Heart left ventricle (tissue), 13 donors: ENCODE measurements at regions not wholly inside any gene's neighbourhood (a gene's known extent, or its start where the extent isn't known, plus 50 kb on each side); places are given as distances from the start of the nearest gene placed in this dataset.

Experiments used
- POLR2A ChIP-seq, 2 donors: fragments of 450-650 bp; IDR thresholded peaks; one replicate each; pipeline ENCODE4 v1.6.1; 2017; ENCODE audit warnings: antibody characterized with exemption in 2 of 2, mild to moderate bottlenecking in 2 of 2, moderate library complexity in 2 of 2
- TF ChIP-seq, protein P1 (sequence below), 12 donors: fragments of 200-600 bp; sonication (generic) in 4 of 12; IDR thresholded peaks; one replicate each; pipeline versions ENCODE4 v1.5.0 to v1.8.0; 2018 to 2022; ENCODE audit warnings: antibody characterized with exemption in 12 of 12, mild to moderate bottlenecking in 5 of 12
- donor health status: ischemic (EF 13 %, LVEDD 7.1; RV severe dilation, severe dysfunction).
- donor health status: DM: no; HTN: yes; CAD: no.
- donor health status: DM: no; HTN: no; CAD: no.
- donor health status: ischemic (EF 25% LVEDD 6.9; RV normal size, moderate dysfunction).
- donor health status: ischemic (EF 25% LVEDD 5.7; RV mildly dilated, moderate dysfunction).
- donor health status: ischemic (EF 35%, LVEDD 5.7; RV mildly dilated, moderate dysfunction).
- donor health status: nonischemic (EF 11% LVEDD 7.7; RV severe dilation, severe dysfunction).
- donor health status: DM: yes; HTN: yes; CAD: no.
- donor health status: PGD.
- donor health status: ischemic (EF 29% LVEDD 5.4; RV normal size, mild dysfunction).
- donor health status: nonischemic (EF 23%, LVEDD 6.1; RV moderate dilation, normal function).

DNA sequence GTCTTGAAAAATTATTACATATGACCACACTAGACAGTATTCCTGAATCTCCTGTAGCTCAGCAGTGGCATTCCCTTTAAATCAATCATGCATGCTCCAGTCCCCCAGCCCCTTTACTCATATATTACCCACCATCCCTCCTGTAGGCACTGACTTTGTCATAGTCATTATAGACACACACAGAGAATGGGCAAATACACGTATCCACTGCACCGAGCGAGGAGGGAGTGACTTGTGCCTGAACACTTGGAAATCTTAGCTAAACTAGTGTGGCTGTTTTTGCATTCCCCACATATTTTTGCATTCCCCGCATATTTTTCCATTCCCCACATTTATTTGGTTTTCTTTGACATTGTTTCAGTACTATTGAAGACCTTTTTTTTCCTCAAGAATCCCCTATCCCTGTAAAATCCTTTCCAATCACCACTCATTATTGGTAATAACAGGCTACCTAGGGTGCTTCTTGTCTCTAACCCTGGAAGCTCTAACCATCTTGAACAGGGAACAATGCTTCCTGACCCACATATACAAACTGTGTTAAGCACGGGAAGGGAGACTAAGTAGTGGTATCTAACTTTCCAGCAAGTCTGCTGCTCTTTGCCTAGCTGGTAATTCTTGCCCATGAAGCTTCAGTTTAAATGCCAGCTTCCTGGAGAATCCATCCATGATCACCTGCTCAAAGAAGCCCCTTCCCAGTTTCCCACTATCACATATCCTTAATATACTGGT is 534.4 kb upstream of the CAMK1G start:
- TF ChIP-seq, protein P1, sequence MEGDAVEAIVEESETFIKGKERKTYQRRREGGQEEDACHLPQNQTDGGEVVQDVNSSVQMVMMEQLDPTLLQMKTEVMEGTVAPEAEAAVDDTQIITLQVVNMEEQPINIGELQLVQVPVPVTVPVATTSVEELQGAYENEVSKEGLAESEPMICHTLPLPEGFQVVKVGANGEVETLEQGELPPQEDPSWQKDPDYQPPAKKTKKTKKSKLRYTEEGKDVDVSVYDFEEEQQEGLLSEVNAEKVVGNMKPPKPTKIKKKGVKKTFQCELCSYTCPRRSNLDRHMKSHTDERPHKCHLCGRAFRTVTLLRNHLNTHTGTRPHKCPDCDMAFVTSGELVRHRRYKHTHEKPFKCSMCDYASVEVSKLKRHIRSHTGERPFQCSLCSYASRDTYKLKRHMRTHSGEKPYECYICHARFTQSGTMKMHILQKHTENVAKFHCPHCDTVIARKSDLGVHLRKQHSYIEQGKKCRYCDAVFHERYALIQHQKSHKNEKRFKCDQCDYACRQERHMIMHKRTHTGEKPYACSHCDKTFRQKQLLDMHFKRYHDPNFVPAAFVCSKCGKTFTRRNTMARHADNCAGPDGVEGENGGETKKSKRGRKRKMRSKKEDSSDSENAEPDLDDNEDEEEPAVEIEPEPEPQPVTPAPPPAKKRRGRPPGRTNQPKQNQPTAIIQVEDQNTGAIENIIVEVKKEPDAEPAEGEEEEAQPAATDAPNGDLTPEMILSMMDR (IDR thresholded peaks at IDR 0.05), result no peak
- no peak for TF ChIP-seq POLR2A (IDR thresholded peaks at IDR 0.05)
